ENCODE measurements at regions not wholly inside any gene's neighbourhood (a gene's known extent, or its start where the extent isn't known, plus 50 kb on each side); places are given as distances from the start of the nearest gene placed in this dataset.

DNA sequence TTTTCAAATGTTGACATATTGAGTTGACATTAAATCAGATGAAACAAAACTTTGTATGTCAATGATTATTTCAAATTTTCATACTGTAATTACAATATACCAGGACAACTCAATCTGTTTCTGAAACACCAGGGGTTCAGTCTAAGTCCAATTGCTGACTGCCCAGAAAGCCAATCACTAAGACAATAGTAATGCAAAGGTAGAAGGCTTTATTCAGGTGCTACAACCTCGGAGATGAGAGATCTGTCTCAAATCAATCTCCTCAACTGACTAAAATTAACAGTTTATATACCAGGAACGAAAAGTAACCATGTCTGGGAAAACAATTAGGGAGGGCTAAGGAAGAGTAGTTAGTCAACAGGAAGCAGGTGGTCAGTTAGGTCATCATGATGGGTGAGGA is 1400.4 kb downstream of the SUCLG1 start:
- TF ChIP-seq, protein P1, sequence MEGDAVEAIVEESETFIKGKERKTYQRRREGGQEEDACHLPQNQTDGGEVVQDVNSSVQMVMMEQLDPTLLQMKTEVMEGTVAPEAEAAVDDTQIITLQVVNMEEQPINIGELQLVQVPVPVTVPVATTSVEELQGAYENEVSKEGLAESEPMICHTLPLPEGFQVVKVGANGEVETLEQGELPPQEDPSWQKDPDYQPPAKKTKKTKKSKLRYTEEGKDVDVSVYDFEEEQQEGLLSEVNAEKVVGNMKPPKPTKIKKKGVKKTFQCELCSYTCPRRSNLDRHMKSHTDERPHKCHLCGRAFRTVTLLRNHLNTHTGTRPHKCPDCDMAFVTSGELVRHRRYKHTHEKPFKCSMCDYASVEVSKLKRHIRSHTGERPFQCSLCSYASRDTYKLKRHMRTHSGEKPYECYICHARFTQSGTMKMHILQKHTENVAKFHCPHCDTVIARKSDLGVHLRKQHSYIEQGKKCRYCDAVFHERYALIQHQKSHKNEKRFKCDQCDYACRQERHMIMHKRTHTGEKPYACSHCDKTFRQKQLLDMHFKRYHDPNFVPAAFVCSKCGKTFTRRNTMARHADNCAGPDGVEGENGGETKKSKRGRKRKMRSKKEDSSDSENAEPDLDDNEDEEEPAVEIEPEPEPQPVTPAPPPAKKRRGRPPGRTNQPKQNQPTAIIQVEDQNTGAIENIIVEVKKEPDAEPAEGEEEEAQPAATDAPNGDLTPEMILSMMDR (optimal IDR thresholded peaks at IDR 0.05 in 1 of 3, IDR thresholded peaks at IDR 0.05 in 1 of 3, conservative IDR thresholded peaks at IDR 0.05 in 1 of 3; ENCODE audit: extremely low read depth in 1 of 3, insufficient read depth in 2 of 3, low read length in 3 of 3), result no peak
- TF ChIP-seq EZH2 (IDR thresholded peaks at IDR 0.05; ENCODE audit: low read length), result no peak
